ENCODE measurements at regions not wholly inside any gene's neighbourhood (a gene's known extent, or its start where the extent isn't known, plus 50 kb on each side); places are given as distances from the start of the nearest gene placed in this dataset.

- Histone ChIP-seq H3K4me1 (ENCODE audit: insufficient read depth, low read length) (peaks cover 33% of the 10 kb centered on the region), H3K27me3 (ENCODE audit: insufficient read depth, low read length) (no peaks in the 10 kb centered on the region), H2AFZ (ENCODE audit: low read length) (peak overlapping the region; percentile 5), H3K4me3 (ENCODE audit: insufficient read depth, low read length) (no peak overlapping the region), H3K36me3 (ENCODE audit: insufficient read depth, low read length) (no peaks in the 10 kb centered on the region), H4K20me1 (ENCODE audit: insufficient read depth, low read length) (no peaks in the 10 kb centered on the region), H3K9me3 (ENCODE audit: low read depth, low read length) (no peaks in the 10 kb centered on the region), H3K79me2 (ENCODE audit: insufficient read depth, low read length) (no peaks in the 10 kb centered on the region), H3K4me2 (ENCODE audit: insufficient read depth, low read length) (no peak overlapping the region), H3K27ac (ENCODE audit: low read depth, low read length) (peak overlapping the region; percentile 98)
- TF ChIP-seq CTCF (IDR thresholded peaks at IDR 0.05; ENCODE audit: extremely low read depth, low read depth, low read length): no peak
- no peak for DNase-seq (ENCODE audit: insufficient read length, low spot score, missing footprints)
These were observed 266.5 kb upstream of the BOD1L1 start for GRCh38 chr4:13893987-13894386.

- H3K79me2 ChIP-seq (ENCODE audit: insufficient read depth, low read length): no peaks in the 10 kb centered on the region
- H3K4me3 ChIP-seq (ENCODE audit: insufficient read depth, low read length): no peak overlapping the region
- no peak for DNase-seq (ENCODE audit: insufficient read length, low spot score, missing footprints)
- no peak overlapping the region for H2AFZ ChIP-seq (ENCODE audit: low read length)
- no peak overlapping the region for H3K27ac ChIP-seq (ENCODE audit: low read depth, low read length)
- H3K36me3 ChIP-seq (ENCODE audit: insufficient read depth, low read length): no peaks in the 10 kb centered on the region
- H3K27me3 ChIP-seq (ENCODE audit: insufficient read depth, low read length): no peaks in the 10 kb centered on the region
- TF ChIP-seq CTCF (IDR thresholded peaks at IDR 0.05; ENCODE audit: extremely low read depth, low read depth, low read length): no peak
- no peaks in the 10 kb centered on the region for H4K20me1 ChIP-seq (ENCODE audit: insufficient read depth, low read length)
- no peaks in the 10 kb centered on the region for H3K9me3 ChIP-seq (ENCODE audit: low read depth, low read length)
- H3K4me2 ChIP-seq (ENCODE audit: insufficient read depth, low read length): no peak overlapping the region
- H3K4me1 ChIP-seq (ENCODE audit: insufficient read depth, low read length): peaks cover 16% of the 10 kb centered on the region
These were observed 273.3 kb upstream of the BOD1L1 start for GRCh38 chr4:13900780-13901179.

- peaks cover 29% of the 10 kb centered on the region for H3K4me1 ChIP-seq (ENCODE audit: insufficient read depth, low read length)
- DNase-seq (ENCODE audit: insufficient read length, low spot score, missing footprints): no peak
- no peaks in the 10 kb centered on the region for H3K9me3 ChIP-seq (ENCODE audit: low read depth, low read length)
- H3K27ac ChIP-seq (ENCODE audit: low read depth, low read length): peak overlapping the region; percentile 41
- H3K79me2 ChIP-seq (ENCODE audit: insufficient read depth, low read length): no peaks in the 10 kb centered on the region
- H3K4me3 ChIP-seq (ENCODE audit: insufficient read depth, low read length): no peak overlapping the region
- H3K27me3 ChIP-seq (ENCODE audit: insufficient read depth, low read length): no peaks in the 10 kb centered on the region
- peak overlapping the region; percentile 60 for H2AFZ ChIP-seq (ENCODE audit: low read length)
- no peak for TF ChIP-seq CTCF (IDR thresholded peaks at IDR 0.05; ENCODE audit: extremely low read depth, low read depth, low read length)
- H3K36me3 ChIP-seq (ENCODE audit: insufficient read depth, low read length): no peaks in the 10 kb centered on the region
- no peaks in the 10 kb centered on the region for H4K20me1 ChIP-seq (ENCODE audit: insufficient read depth, low read length)
- H3K4me2 ChIP-seq (ENCODE audit: insufficient read depth, low read length): no peak overlapping the region
These were observed 274.6 kb upstream of the BOD1L1 start for GRCh38 chr4:13902146-13902545.

- no peak for DNase-seq (ENCODE audit: insufficient read length, low spot score, missing footprints)
- H3K4me1 ChIP-seq (ENCODE audit: insufficient read depth, low read length): peaks cover 37% of the 10 kb centered on the region
- no peak overlapping the region for H2AFZ ChIP-seq (ENCODE audit: low read length)
- H3K9me3 ChIP-seq (ENCODE audit: low read depth, low read length): no peaks in the 10 kb centered on the region
- no peak overlapping the region for H3K4me3 ChIP-seq (ENCODE audit: insufficient read depth, low read length)
- H3K36me3 ChIP-seq (ENCODE audit: insufficient read depth, low read length): no peaks in the 10 kb centered on the region
- H4K20me1 ChIP-seq (ENCODE audit: insufficient read depth, low read length): no peaks in the 10 kb centered on the region
- H3K4me2 ChIP-seq (ENCODE audit: insufficient read depth, low read length): no peak overlapping the region
- peak overlapping the region; percentile 41 for H3K27ac ChIP-seq (ENCODE audit: low read depth, low read length)
- no peaks in the 10 kb centered on the region for H3K27me3 ChIP-seq (ENCODE audit: insufficient read depth, low read length)
- TF ChIP-seq CTCF (IDR thresholded peaks at IDR 0.05; ENCODE audit: extremely low read depth, low read depth, low read length): no peak
- H3K79me2 ChIP-seq (ENCODE audit: insufficient read depth, low read length): no peaks in the 10 kb centered on the region
These were observed 275.5 kb upstream of the BOD1L1 start for GRCh38 chr4:13903061-13903460.
